ENCODE measurements at regions not wholly inside any gene's neighbourhood (a gene's known extent, or its start where the extent isn't known, plus 50 kb on each side); places are given as distances from the start of the nearest gene placed in this dataset.

DNA sequence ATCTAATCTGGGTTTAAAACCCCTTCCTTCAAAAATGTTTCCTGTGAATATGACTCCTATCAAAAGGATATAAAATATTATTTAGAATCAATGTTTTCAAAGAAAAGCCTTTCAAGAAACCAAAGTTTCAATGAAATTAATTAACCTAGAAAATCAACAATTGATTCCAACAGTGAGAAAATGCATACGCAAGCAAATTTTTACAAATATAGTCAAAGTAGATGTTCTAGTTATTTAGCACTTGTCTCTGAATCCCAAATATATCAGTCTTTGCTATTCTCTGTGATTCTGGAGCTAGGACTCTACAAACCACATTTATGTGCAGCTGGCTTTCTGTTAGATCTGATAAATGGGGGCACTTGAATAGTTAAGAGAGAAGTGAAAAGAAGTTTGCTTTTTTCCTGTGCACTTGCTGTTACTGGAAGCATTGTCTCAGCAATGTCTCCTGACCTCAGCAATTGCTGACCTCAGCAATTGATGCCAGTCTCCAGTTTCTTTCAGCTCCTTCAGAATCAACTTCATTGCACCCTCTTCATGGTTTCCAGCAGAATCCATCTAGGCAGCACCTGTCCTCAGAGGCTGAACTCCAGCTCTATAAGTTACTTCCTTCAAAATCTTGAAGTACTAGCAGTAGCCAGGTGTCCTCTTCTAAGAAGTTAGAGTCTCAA is 879.9 kb upstream of the LRRN3 start:
- Histone ChIP-seq H3K4me1 (ENCODE audit: low read depth) (no peaks in the 10 kb centered on the region), H3K9me3 (peaks cover 13% of the 10 kb centered on the region), H3K36me3 (ENCODE audit: low read depth) (no peaks in the 10 kb centered on the region), H3K4me3 (no peak overlapping the region)
- ATAC-seq (no peak), DNase-seq (no peak)
- intact Hi-C loops (cut with DNase I, micrococcal nuclease): no loop called here
- TF ChIP-seq, protein P1, sequence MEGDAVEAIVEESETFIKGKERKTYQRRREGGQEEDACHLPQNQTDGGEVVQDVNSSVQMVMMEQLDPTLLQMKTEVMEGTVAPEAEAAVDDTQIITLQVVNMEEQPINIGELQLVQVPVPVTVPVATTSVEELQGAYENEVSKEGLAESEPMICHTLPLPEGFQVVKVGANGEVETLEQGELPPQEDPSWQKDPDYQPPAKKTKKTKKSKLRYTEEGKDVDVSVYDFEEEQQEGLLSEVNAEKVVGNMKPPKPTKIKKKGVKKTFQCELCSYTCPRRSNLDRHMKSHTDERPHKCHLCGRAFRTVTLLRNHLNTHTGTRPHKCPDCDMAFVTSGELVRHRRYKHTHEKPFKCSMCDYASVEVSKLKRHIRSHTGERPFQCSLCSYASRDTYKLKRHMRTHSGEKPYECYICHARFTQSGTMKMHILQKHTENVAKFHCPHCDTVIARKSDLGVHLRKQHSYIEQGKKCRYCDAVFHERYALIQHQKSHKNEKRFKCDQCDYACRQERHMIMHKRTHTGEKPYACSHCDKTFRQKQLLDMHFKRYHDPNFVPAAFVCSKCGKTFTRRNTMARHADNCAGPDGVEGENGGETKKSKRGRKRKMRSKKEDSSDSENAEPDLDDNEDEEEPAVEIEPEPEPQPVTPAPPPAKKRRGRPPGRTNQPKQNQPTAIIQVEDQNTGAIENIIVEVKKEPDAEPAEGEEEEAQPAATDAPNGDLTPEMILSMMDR (IDR thresholded peaks at IDR 0.05): no peak

DNA sequence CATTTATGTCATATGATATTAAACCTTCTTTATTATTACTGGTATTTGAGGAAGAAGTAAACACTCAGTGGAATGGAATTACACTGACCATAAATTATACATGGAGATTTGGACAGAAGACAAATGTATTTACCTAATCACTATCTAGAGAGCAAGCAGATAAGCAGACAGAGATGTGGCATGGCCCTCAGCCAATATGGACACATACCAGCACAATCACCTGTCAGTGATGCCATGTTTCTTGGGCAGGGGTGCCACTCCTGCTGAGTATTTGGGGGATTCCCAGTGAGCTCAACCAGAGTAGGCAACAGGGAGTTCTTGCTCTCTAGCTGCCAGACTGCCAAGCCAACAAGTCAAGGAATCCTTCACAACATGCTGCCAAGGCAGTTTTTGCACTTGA is 866.3 kb upstream of the LRRN3 start:
- Histone ChIP-seq H3K36me3 (ENCODE audit: low read depth) (no peaks in the 10 kb centered on the region), H3K9me3 (no peaks in the 10 kb centered on the region), H3K4me3 (no peak overlapping the region), H3K4me1 (ENCODE audit: low read depth) (no peaks in the 10 kb centered on the region)
- TF ChIP-seq, protein P1 (IDR thresholded peaks at IDR 0.05): no peak
- intact Hi-C loops (cut with DNase I, micrococcal nuclease): no loop called here
- no peak for ATAC-seq
- DNase-seq: no peak

DNA sequence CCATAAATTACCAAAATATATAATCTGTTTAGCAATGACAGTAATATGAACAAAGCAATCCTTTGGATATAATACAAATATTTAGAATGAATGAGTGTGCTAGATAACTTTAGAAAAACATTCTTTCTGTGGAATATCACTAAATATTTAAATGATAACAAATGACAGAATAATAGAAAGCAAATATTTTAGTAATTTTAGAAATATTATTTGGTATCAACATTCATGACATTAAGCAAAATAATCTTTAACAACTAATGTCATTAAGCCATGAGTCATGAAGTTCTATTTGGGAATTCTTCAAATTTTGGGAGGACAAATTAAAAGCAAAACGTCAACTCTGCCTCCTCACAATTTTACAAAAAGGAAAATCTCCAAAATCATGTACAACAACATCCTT is 844.8 kb upstream of the LRRN3 start:
- ATAC-seq (no peak), DNase-seq (no peak)
- Histone ChIP-seq H3K4me1 (ENCODE audit: low read depth) (no peaks in the 10 kb centered on the region), H3K36me3 (ENCODE audit: low read depth) (no peaks in the 10 kb centered on the region), H3K4me3 (no peak overlapping the region), H3K9me3 (no peaks in the 10 kb centered on the region)
- intact Hi-C loops (cut with DNase I, micrococcal nuclease): no loop called here
- TF ChIP-seq, protein P1 (IDR thresholded peaks at IDR 0.05): no peak

DNA sequence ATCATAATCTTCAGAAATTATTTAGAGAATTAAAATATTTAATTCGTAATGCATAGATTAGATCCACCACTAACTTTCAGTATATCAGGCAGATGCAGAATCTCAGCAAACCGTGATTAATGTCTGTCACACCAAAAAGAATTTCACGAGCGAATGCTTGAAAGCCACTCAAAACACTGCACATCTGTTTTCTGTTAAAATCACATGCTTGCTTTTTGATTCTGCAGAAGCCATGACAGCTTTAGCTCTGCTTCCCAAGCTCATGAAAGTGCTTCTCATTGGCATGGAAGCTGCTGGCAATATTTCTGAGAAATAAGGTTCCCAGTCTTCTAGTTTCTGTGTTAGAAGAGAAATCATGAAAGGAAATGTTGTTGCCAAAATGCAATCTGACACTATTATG is 837.8 kb upstream of the LRRN3 start:
- H3K9me3 ChIP-seq: no peaks in the 10 kb centered on the region

DNA sequence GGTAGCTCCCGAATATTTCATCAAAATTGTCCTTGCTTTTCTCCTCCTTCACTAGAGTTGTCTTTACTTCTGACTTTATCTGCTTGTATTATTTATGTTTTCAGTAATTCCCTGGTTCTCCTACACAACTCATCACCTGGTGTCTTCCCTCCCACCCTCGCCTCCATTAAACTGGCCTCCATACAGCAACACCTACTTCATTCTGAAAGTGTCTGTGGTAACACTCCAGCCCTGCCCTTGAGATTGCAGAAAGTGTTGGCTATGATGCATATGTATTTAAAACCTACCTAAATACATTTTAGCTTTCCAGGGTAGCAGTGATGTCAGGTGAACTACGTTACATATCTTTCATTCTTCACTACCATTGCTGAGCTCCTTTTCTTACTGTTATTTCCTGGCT is 833.3 kb upstream of the LRRN3 start:
- TF ChIP-seq, protein P1 (IDR thresholded peaks at IDR 0.05): no peak
- no peaks in the 10 kb centered on the region for H3K4me1 ChIP-seq (ENCODE audit: low read depth)
- no peaks in the 10 kb centered on the region for H3K9me3 ChIP-seq
- ATAC-seq (no peak), DNase-seq (no peak)
- intact Hi-C loops (cut with DNase I, micrococcal nuclease): no loop called here
- H3K36me3 ChIP-seq (ENCODE audit: low read depth): no peaks in the 10 kb centered on the region
- no peak overlapping the region for H3K4me3 ChIP-seq

More for the DNA sequence above, 837.8 kb upstream of the LRRN3 start:
- no peaks in the 10 kb centered on the region for H3K36me3 ChIP-seq (ENCODE audit: low read depth)
- no peaks in the 10 kb centered on the region for H3K4me1 ChIP-seq (ENCODE audit: low read depth)
- no peak for ATAC-seq
- intact Hi-C loops (cut with DNase I, micrococcal nuclease): no loop called here
- no peak for DNase-seq
- H3K4me3 ChIP-seq: no peak overlapping the region
- TF ChIP-seq, protein P1 (IDR thresholded peaks at IDR 0.05): no peak

DNA sequence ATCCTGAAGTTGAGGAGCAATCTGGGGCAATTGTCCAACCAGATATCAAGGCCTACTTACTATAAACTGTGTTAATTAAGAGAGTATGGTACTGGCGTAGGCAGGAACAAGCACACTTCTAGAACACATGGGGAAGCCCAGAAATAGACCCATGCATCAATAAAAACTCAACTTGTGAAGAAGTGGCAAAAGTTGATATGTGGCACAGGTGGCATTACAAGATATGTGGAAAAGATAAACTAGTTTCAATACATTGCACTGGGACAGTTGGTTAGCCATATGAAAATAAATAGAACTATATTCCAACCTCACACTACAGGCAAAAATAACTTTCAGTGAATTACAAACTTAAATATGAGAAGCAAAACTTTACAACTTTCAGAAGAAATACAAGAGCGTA is 828.7 kb upstream of the LRRN3 start:
- ATAC-seq (no peak), DNase-seq (no peak)
- intact Hi-C loops (cut with DNase I, micrococcal nuclease): no loop called here
- H3K4me1 ChIP-seq (ENCODE audit: low read depth): no peaks in the 10 kb centered on the region
- H3K36me3 ChIP-seq (ENCODE audit: low read depth): no peaks in the 10 kb centered on the region
- TF ChIP-seq, protein P1 (IDR thresholded peaks at IDR 0.05): no peak
- no peaks in the 10 kb centered on the region for H3K9me3 ChIP-seq
- no peak overlapping the region for H3K4me3 ChIP-seq
